Suprapubic skin (tissue), 3 donors: ENCODE measurements at regions not wholly inside any gene's neighbourhood (a gene's known extent, or its start where the extent isn't known, plus 50 kb on each side); places are given as distances from the start of the nearest gene placed in this dataset.

Experiments used
- POLR2AphosphoS5 ChIP-seq, 3 donors: sonication (generic); formaldehyde crosslinking; IDR thresholded peaks; one replicate each; pipeline ENCODE4 v1.6.1; 2017; ENCODE audit warnings: antibody characterized with exemption in 3 of 3
- TF ChIP-seq, protein P1 (sequence below), 2 donors: fragments of 200-600 bp in 1 of 2; fragments of 450-650 bp in 1 of 2; sonication (generic) in 1 of 2; IDR thresholded peaks; one replicate each; pipeline ENCODE4 v1.5.1; 2016 to 2019; ENCODE audit warnings: antibody characterized with exemption in 2 of 2, mild to moderate bottlenecking in 1 of 2, moderate library complexity in 1 of 2

DNA sequence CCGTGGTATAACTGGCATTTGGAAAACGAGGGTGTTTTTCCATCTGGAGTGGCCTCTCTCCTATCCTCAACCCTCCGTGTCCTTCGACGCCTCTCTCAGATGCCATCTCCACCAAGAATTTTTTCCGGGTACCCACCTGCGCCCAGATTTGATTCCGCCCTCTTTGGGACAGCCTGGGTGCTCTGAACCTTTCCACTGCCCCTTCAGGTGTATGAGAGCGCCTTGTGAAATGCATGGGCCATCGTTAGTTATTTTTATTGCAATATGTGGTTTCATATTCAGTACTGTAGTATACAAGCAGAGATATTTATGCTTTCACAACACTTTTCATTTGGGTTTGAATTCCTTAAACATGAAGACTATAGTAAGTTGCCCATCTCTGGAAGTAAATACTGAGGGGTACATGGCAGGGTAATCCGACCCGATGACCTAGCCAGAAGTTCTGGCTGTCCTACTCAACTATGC lies 78.2 kb upstream of the IFNE start:
- TF ChIP-seq, protein P1, sequence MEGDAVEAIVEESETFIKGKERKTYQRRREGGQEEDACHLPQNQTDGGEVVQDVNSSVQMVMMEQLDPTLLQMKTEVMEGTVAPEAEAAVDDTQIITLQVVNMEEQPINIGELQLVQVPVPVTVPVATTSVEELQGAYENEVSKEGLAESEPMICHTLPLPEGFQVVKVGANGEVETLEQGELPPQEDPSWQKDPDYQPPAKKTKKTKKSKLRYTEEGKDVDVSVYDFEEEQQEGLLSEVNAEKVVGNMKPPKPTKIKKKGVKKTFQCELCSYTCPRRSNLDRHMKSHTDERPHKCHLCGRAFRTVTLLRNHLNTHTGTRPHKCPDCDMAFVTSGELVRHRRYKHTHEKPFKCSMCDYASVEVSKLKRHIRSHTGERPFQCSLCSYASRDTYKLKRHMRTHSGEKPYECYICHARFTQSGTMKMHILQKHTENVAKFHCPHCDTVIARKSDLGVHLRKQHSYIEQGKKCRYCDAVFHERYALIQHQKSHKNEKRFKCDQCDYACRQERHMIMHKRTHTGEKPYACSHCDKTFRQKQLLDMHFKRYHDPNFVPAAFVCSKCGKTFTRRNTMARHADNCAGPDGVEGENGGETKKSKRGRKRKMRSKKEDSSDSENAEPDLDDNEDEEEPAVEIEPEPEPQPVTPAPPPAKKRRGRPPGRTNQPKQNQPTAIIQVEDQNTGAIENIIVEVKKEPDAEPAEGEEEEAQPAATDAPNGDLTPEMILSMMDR (IDR thresholded peaks at IDR 0.05), result no peak
- TF ChIP-seq POLR2AphosphoS5 (IDR thresholded peaks at IDR 0.05), result no peak
